ENCODE measurements at regions not wholly inside any gene's neighbourhood (a gene's known extent, or its start where the extent isn't known, plus 50 kb on each side); places are given as distances from the start of the nearest gene placed in this dataset.

- no peaks in the 10 kb centered on the region for H3K9me3 ChIP-seq (ENCODE audit: control insufficient read depth, insufficient read depth, low read length)
- H4K8ac ChIP-seq (ENCODE audit: low read depth in 2 of 2, low read length in 2 of 2) = no peak overlapping the region
- ATAC-seq (ENCODE audit: low read depth) (no peak), DNase-seq (no peak)
- no peak overlapping the region for H3K56ac ChIP-seq (ENCODE audit: extremely low read depth, insufficient read depth, low read length)
- H2AK5ac ChIP-seq (ENCODE audit: low read depth, low read length) = no peak overlapping the region
- no peaks in the 10 kb centered on the region for H3K79me1 ChIP-seq (ENCODE audit: low read depth in 1 of 2, low read length in 2 of 2)
- TF ChIP-seq USF2 (IDR thresholded peaks at IDR 0.05; ENCODE audit: low read depth, low read length) = no peak
- POLR2A ChIA-PET (ENCODE audit: unreplicated experiment) = no interaction called here
- H3K9me1 ChIP-seq (ENCODE audit: insufficient read depth, low read length) = no peaks in the 10 kb centered on the region
- H2BK20ac ChIP-seq (ENCODE audit: low read depth, low read length) = no peak overlapping the region
- no peak overlapping the region for H3K27ac ChIP-seq (ENCODE audit: insufficient read depth, low read length)
- H3K4me2 ChIP-seq (ENCODE audit: low read depth, low read length) = no peak overlapping the region
- CTCF ChIA-PET = no interaction called here
- no peaks in the 10 kb centered on the region for H3K27me3 ChIP-seq (ENCODE audit: control insufficient read depth, insufficient read depth, low read length)
- H3K4me1 ChIP-seq (ENCODE audit: control insufficient read depth, insufficient read depth, low read length) = no peaks in the 10 kb centered on the region
- in situ Hi-C loops (cut with MboI; ENCODE audit: low sequenced_read_pairs) (no loop called here), dilution Hi-C loops (cut with HindIII; ENCODE audit: low sequenced_read_pairs, unreplicated experiment) (no loop called here), intact Hi-C loops (cut with micrococcal nuclease) (no loop called here)
- no peak overlapping the region for H2AFZ ChIP-seq (replicated peaks; ENCODE audit: low read length, poor library complexity)
- H3K36me3 ChIP-seq (ENCODE audit: control insufficient read depth, insufficient read depth, low read length) = no peaks in the 10 kb centered on the region
- H2BK120ac ChIP-seq (ENCODE audit: low read depth, low read length) = no peak overlapping the region
- H2BK15ac ChIP-seq (ENCODE audit: low read depth, low read length) = no peak overlapping the region
- no peak overlapping the region for H2BK5ac ChIP-seq (ENCODE audit: low read depth, low read length, poor library complexity, severe bottlenecking)
- no peak overlapping the region for H4K5ac ChIP-seq (ENCODE audit: low read depth, low read length)
- H3K4me3 ChIP-seq (ENCODE audit: insufficient read depth, low read depth, low read length) = no peak overlapping the region
- H3K23ac ChIP-seq (ENCODE audit: low read depth, low read length) = no peak overlapping the region
- no TSS peak for BruUV-seq (replicated peaks)
- no peak overlapping the region for H3K18ac ChIP-seq (ENCODE audit: low read depth, low read length)
- no CpG with 5 or more reads among the region's 1 CpG for WGBS, 2 experiments (ENCODE audit: extremely low coverage in 2 of 2, insufficient read length in 1 of 2)
- H4K91ac ChIP-seq (ENCODE audit: insufficient read depth, low read depth, low read length) = no peak overlapping the region
- no peak overlapping the region for H3K14ac ChIP-seq (replicated peaks; ENCODE audit: low read depth, low read length)
- H3K4ac ChIP-seq (ENCODE audit: low read depth, low read length) = no peak overlapping the region
- H3K9ac ChIP-seq (ENCODE audit: low read depth, low read length) = no peak overlapping the region
- H2AK9ac ChIP-seq (replicated peaks; ENCODE audit: low read depth, low read length, poor library complexity) = no peak overlapping the region
- H4K20me1 ChIP-seq (ENCODE audit: insufficient read depth, low read length) = no peaks in the 10 kb centered on the region
Observed at GRCh38 chr9:12613071-12613470, 80.1 kb upstream of the TYRP1 start.

Measured in IMR-90 (cell line).